ENCODE measurements at regions not wholly inside any gene's neighbourhood (a gene's known extent, or its start where the extent isn't known, plus 50 kb on each side); places are given as distances from the start of the nearest gene placed in this dataset.
"Not testable (repeated sequence)": the region's sequence is repeated elsewhere in the genome, so short reads cannot be mapped to it uniquely, and the experiment has no call there.

DNA sequence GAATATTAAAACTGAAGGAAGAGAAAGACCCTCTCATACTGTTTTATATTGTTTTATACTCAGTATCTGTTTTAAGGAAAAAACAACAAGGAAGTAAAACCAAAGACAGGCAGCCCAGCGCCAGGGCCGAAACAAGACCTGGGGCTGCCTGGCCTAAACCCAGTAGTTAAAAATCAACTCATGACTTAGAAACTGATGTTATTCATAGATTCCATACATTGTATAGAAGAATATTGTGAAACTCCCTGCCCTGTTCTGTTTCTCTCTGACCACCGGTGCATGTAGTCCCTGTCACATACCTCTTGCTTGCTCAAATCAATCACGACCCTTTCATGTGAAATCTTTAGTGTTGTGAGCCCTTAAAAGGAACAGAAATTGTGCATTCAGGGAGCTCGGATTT, 445.1 kb upstream of the FKBP1C start:
- not testable (repeated sequence) for TF ChIP-seq ARID3A (IDR thresholded peaks at IDR 0.05; ENCODE audit: borderline replicate concordance, low read depth, low read length); CTCF (IDR thresholded peaks at IDR 0.05 in 2 of 3, conservative IDR thresholded peaks at IDR 0.05 in 1 of 3; ENCODE audit: insufficient read depth in 2 of 3, low read depth in 1 of 3, low read length in 3 of 3); FOXP4 (CRISPR knock-in tag; IDR thresholded peaks at IDR 0.05; ENCODE audit: borderline replicate concordance); RBM34 (IDR thresholded peaks at IDR 0.05; ENCODE audit: borderline replicate concordance, insufficient read depth, low read length); ZBTB40 (IDR thresholded peaks at IDR 0.05); ZBTB40 (CRISPR knock-in tag; IDR thresholded peaks at IDR 0.05); RCOR1 (IDR thresholded peaks at IDR 0.05; ENCODE audit: borderline replicate concordance in 1 of 2, low read depth in 2 of 2, low read length in 2 of 2); FOXK1 (CRISPR knock-in tag; IDR thresholded peaks at IDR 0.05; ENCODE audit: borderline replicate concordance)
- TF ChIP-seq, protein P1, sequence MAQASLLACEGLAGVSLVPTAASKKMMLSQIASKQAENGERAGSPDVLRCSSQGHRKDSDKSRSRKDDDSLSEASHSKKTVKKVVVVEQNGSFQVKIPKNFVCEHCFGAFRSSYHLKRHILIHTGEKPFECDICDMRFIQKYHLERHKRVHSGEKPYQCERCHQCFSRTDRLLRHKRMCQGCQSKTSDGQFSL (CRISPR knock-in tag; IDR thresholded peaks at IDR 0.05) = not testable (repeated sequence)
- TF ChIP-seq, protein P1 (tag; IDR thresholded peaks at IDR 0.05) = not testable (repeated sequence)
- TF ChIP-seq, protein P2, sequence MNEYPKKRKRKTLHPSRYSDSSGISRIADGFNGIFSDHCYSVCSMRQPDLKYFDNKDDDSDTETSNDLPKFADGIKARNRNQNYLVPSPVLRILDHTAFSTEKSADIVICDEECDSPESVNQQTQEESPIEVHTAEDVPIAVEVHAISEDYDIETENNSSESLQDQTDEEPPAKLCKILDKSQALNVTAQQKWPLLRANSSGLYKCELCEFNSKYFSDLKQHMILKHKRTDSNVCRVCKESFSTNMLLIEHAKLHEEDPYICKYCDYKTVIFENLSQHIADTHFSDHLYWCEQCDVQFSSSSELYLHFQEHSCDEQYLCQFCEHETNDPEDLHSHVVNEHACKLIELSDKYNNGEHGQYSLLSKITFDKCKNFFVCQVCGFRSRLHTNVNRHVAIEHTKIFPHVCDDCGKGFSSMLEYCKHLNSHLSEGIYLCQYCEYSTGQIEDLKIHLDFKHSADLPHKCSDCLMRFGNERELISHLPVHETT (CRISPR knock-in tag; conservative IDR thresholded peaks at IDR 0.05 in 1 of 2, IDR thresholded peaks at IDR 0.05 in 1 of 2) = not testable (repeated sequence)

Measured in K562 (cell line).